GM12878 (cell line): ENCODE measurements at regions not wholly inside any gene's neighbourhood (a gene's known extent, or its start where the extent isn't known, plus 50 kb on each side); places are given as distances from the start of the nearest gene placed in this dataset.

Source experiments
- ATAC-seq: fragments of 200-7000 bp; cut with Tn5 transposase; 3 replicates; pipeline ENCODE4 v1.9.1; 2020; ENCODE audit warnings: mild to moderate bottlenecking, moderate library complexity
- BruUV-seq: library from RNA; stranded (reverse); fragments of 400-500 nt; replicated peaks from 2 replicates; lab custom pipeline; 2021; lab: Mats Ljungman, UMichigan
- CTCF ChIA-PET: fragments of 300-600 bp; sonication (Branson Sonifier 250); formaldehyde crosslinking; extraction: SDS; loops from one replicate; lab custom pipeline; 2021; ENCODE audit warnings: inconsistent platforms; lab: Yijun Ruan, JAX
- POLR2A ChIA-PET: fragments of 350-600 bp; formaldehyde crosslinking; extraction: SDS; loops from one replicate; lab custom pipeline; 2021; ENCODE audit warnings: inconsistent platforms; lab: Charles Lee
- RAD21 ChIA-PET: fragments of 300-600 bp; sonication (Branson Sonifier 250); formaldehyde crosslinking; loops from one replicate; lab custom pipeline; 2023; ENCODE audit warnings: antibody characterized with exemption; ENCODE audit not compliant: unreplicated experiment; lab: Charles Lee
- SMC1A ChIA-PET: fragments of 300-600 bp; sonication (Branson Sonifier 250); formaldehyde crosslinking; loops from one replicate; lab custom pipeline; 2023; ENCODE audit not compliant: unreplicated experiment, uncharacterized antibody; lab: Charles Lee
- DNase-seq: peaks from one replicate; pipeline ENCODE4 v3.0.0-alpha.2; 2011; ENCODE audit warnings: low read depth, low spot score
- FAIRE-seq: peaks from 3 replicates; lab custom pipeline; 2011; peaks lifted over from hg19 to GRCh38; lab: Jason Lieb, UNC
- H2AFZ ChIP-seq: 2 replicates; pipeline ENCODE4 v1.6.0; 2011; ENCODE audit warnings: low read depth, low read length, control low read depth; ENCODE audit not compliant: control insufficient read depth
- H3K27ac ChIP-seq: 2 replicates; pipeline ENCODE4 v1.5.1; 2011; ENCODE audit warnings: control low read depth; ENCODE audit not compliant: control insufficient read depth, insufficient read depth
- H3K27me3 ChIP-seq, 2 experiments: replicated peaks in 1 of 2; 2 replicates each; pipeline versions ENCODE4 v1.6.0 to v1.6.1; 2011; ENCODE audit warnings: low read length in 1 of 2; ENCODE audit not compliant: control insufficient read depth in 2 of 2, insufficient read depth in 2 of 2
- H3K36me3 ChIP-seq, 2 experiments: 2 replicates each; pipeline ENCODE4 v1.5.1; 2011; ENCODE audit warnings: low read length in 1 of 2; ENCODE audit not compliant: control insufficient read depth in 2 of 2, insufficient read depth in 2 of 2
- H3K4me1 ChIP-seq: 2 replicates; pipeline ENCODE4 v1.6.1; 2011; ENCODE audit warnings: mild to moderate bottlenecking, low read length, moderate library complexity, mixed read lengths; ENCODE audit not compliant: control insufficient read depth, insufficient read depth
- H3K4me2 ChIP-seq: 2 replicates; pipeline ENCODE4 v1.6.0; 2011; ENCODE audit warnings: control low read depth; ENCODE audit not compliant: control insufficient read depth, insufficient read depth
- H3K4me3 ChIP-seq: fragments of 200-600 bp; sonication (generic); 2 replicates; pipeline ENCODE4 v1.5.1; 2016
- H3K79me2 ChIP-seq: 2 replicates; pipeline ENCODE4 v1.6.0; 2011; ENCODE audit warnings: low read length; ENCODE audit not compliant: control insufficient read depth, insufficient read depth
- H3K9ac ChIP-seq: 2 replicates; pipeline ENCODE4 v1.8.0; 2011; ENCODE audit warnings: low read length, control low read depth, mixed read lengths; ENCODE audit not compliant: control insufficient read depth, insufficient read depth
- H3K9me3 ChIP-seq: replicated peaks from 3 replicates; pipeline ENCODE4 v1.5.1; 2011; ENCODE audit warnings: mild to moderate bottlenecking, low read length; ENCODE audit not compliant: control insufficient read depth, insufficient read depth
- H4K20me1 ChIP-seq: 2 replicates; pipeline ENCODE4 v1.6.0; 2011; ENCODE audit not compliant: control insufficient read depth, insufficient read depth
- ATF2 ChIP-seq: IDR thresholded peaks from 2 replicates; pipeline ENCODE4 v1.6.1; 2012; ENCODE audit warnings: low read length, inconsistent platforms
- CTCF ChIP-seq, 3 experiments: IDR thresholded peaks in 2 of 3; conservative IDR thresholded peaks in 1 of 3; 2 replicates each; pipeline ENCODE4 v1.5.1; 2011; ENCODE audit warnings: low read depth in 3 of 3, low read length in 3 of 3, mild to moderate bottlenecking in 3 of 3, control low read depth in 2 of 3, moderate library complexity in 2 of 3, inconsistent platforms in 1 of 3, mixed read lengths in 1 of 3; ENCODE audit not compliant: control insufficient read depth in 2 of 3, insufficient read depth in 1 of 3; ENCODE audit errors: extremely low read depth in 1 of 3
- ELK1 ChIP-seq: IDR thresholded peaks from 2 replicates; pipeline ENCODE4 v1.6.1; 2012; ENCODE audit warnings: low read depth, low read length, improper control_type of control experiment
- IKZF2 ChIP-seq, 2 experiments: fragments of 450-650 bp; IDR thresholded peaks; 2 replicates each; pipeline ENCODE4 v1.6.1; 2017; ENCODE audit warnings: mild to moderate bottlenecking in 2 of 2, moderate library complexity in 2 of 2
- JUNB ChIP-seq: IDR thresholded peaks from 2 replicates; pipeline ENCODE4 v1.6.1; 2016; ENCODE audit warnings: antibody characterized with exemption, mild to moderate bottlenecking
- MEF2A ChIP-seq: IDR thresholded peaks from 2 replicates; pipeline ENCODE4 v1.6.1; 2011; ENCODE audit warnings: low read depth, mild to moderate bottlenecking, low read length, moderate library complexity; ENCODE audit not compliant: insufficient read depth
- MEF2B ChIP-seq: fragments of 450-650 bp; IDR thresholded peaks from 2 replicates; pipeline ENCODE4 v1.6.1; 2018; ENCODE audit warnings: mild to moderate bottlenecking, moderate library complexity; ENCODE audit not compliant: partially characterized antibody, poor library complexity, severe bottlenecking
- MTA3 ChIP-seq: IDR thresholded peaks from 2 replicates; pipeline ENCODE4 v1.6.1; 2012; ENCODE audit warnings: low read length, inconsistent platforms, borderline replicate concordance
- NFIC ChIP-seq: IDR thresholded peaks from 2 replicates; pipeline ENCODE4 v1.6.1; 2012; ENCODE audit warnings: low read depth, mild to moderate bottlenecking, inconsistent platforms, low read length, moderate library complexity
- NR2F1 ChIP-seq: fragments of 450-650 bp; conservative IDR thresholded peaks from 2 replicates; pipeline ENCODE4 v1.6.1; 2017; ENCODE audit warnings: mild to moderate bottlenecking
- PML ChIP-seq: IDR thresholded peaks from 2 replicates; pipeline ENCODE4 v1.6.1; 2012; ENCODE audit warnings: low read length, inconsistent platforms
- RUNX3 ChIP-seq: IDR thresholded peaks from 2 replicates; pipeline ENCODE4 v1.6.1; 2012; ENCODE audit warnings: low read length, inconsistent platforms
- SUZ12 ChIP-seq: fragments of 200-600 bp; sonication (generic); IDR thresholded peaks from one replicate; pipeline ENCODE4 v1.6.1; 2018; ENCODE audit warnings: antibody characterized with exemption, mild to moderate bottlenecking; ENCODE audit not compliant: unreplicated experiment
- ZNF592 ChIP-seq: fragments of 450-650 bp; IDR thresholded peaks from 2 replicates; pipeline ENCODE4 v1.6.1; 2017; ENCODE audit warnings: mild to moderate bottlenecking, moderate library complexity
- WGBS: methylation state at CpG from one replicate; pipeline ENCODE4 v1.1.6; 2016; ENCODE audit warnings: low lambda C conversion rate; ENCODE audit not compliant: insufficient replicate concordance, insufficient coverage; ENCODE audit errors: missing lambda C conversion rate; 5-methylcytosine and 5-hydroxymethylcytosine counted together
- in situ Hi-C: fragments of 300-500 bp; cut with MboI; formaldehyde crosslinking; loops from 9 replicates; pipeline ENCODE4 v1.14.3; 2018; ENCODE audit warnings: mixed read lengths
- intact Hi-C: fragments of 100-400 bp; cut with micrococcal nuclease; formaldehyde crosslinking; loops from one replicate; pipeline ENCODE4 v1.14.2; 2022; ENCODE audit not compliant: unreplicated experiment

- Histone ChIP-seq H3K27me3 (no peaks in the 10 kb centered on the region; a peak in 1 of 4 replicates), H3K36me3 (no peaks in the 10 kb centered on the region), H4K20me1 (no peaks in the 10 kb centered on the region), H3K4me1 (peaks cover 18% of the 10 kb centered on the region), H3K27ac (no peak overlapping the region), H3K4me2 (peak overlapping the region; percentile 54), H3K9ac (no peak overlapping the region), H3K4me3 (no peak overlapping the region; the same call in 1 of the 2 replicates), H3K79me2 (no peaks in the 10 kb centered on the region), H2AFZ (no peak overlapping the region), H3K9me3 (peaks cover 4% of the 10 kb centered on the region; the same call in 2 of the 3 replicates)
- intact Hi-C loops (no loop called here), in situ Hi-C loops (no loop called here)
- DNase-seq (peak; percentile 24), FAIRE-seq (no peak), ATAC-seq (peak; percentile 87)
- SMC1A ChIA-PET: interaction anchor here (1.0 to 1.9 kb wide), 4 partner anchors 17 to 367 kb away, joined by 3 to 5 read pairs (median 3); no protein-coding TSS in a partner anchor
- BruUV-seq: no TSS peak
- 4% methylated on average over 3 of the region's 3 CpGs for WGBS
- POLR2A ChIA-PET: interaction anchor here (0.8 kb wide), 1 partner anchor 140 kb away, joined by 3 read pairs; no protein-coding TSS in a partner anchor
- RAD21 ChIA-PET: no interaction called here
- CTCF ChIA-PET: interaction anchor here (1.1 to 2.3 kb wide), 5 partner anchors 13 to 323 kb away, joined by 3 to 10 read pairs (median 3); no protein-coding TSS in a partner anchor
- TF ChIP-seq ELK1: no peak
- no peak for TF ChIP-seq ZNF592
- peak; percentile 70 for TF ChIP-seq RUNX3
- TF ChIP-seq SUZ12: no peak
- TF ChIP-seq NR2F1: peak; percentile 22; the same call in 1 of the 2 replicates
- peak; percentile 34; the same call in 1 of the 2 replicates for TF ChIP-seq ATF2
- TF ChIP-seq CTCF (IDR thresholded peaks at IDR 0.05 in 2 of 3, conservative IDR thresholded peaks at IDR 0.05 in 1 of 3; ENCODE audit: control insufficient read depth in 2 of 3, extremely low read depth in 1 of 3, insufficient read depth in 1 of 3, low read depth in 3 of 3, low read length in 3 of 3): no peak
- peak; percentile 29; the same call in 1 of the 2 replicates for TF ChIP-seq PML
- no peak for TF ChIP-seq MTA3
- peak; percentile 55 for TF ChIP-seq MEF2B
- TF ChIP-seq MEF2A: peak; percentile 95
- no peak for TF ChIP-seq IKZF2 (IDR thresholded peaks at IDR 0.05)
- 0 out of 2 replicates have a peak, but pooled peaks have one; percentile 22 for TF ChIP-seq JUNB
- TF ChIP-seq NFIC: peak; percentile 39
- TF ChIP-seq, all 136 proteins: peak for 8
Observed at GRCh38 chr1:81437649-81438048, 363.1 kb upstream of the ADGRL2 start.
